ENCODE measurements at regions not wholly inside any gene's neighbourhood (a gene's known extent, or its start where the extent isn't known, plus 50 kb on each side); places are given as distances from the start of the nearest gene placed in this dataset.
"Not testable (repeated sequence)": the region's sequence is repeated elsewhere in the genome, so short reads cannot be mapped to it uniquely, and the experiment has no call there.

GRCh38 chr12:90456248-90456647 is 498.7 kb downstream of the CCER1 start:
- no peak overlapping the region for H3K4me3 ChIP-seq (ENCODE audit: low read length)
- WGBS = 92% methylated on average over 3 of the region's 3 CpGs
- H3K9me3 ChIP-seq (ENCODE audit: control insufficient read depth, low read length) = no peaks in the 10 kb centered on the region
- ATAC-seq (no peak), DNase-seq (no peak)
- intact Hi-C loops (cut with DNase I) = no loop called here
- H3K27ac ChIP-seq (ENCODE audit: low read length) = no peak overlapping the region
- H3K27me3 ChIP-seq (ENCODE audit: control insufficient read depth, insufficient read depth) = no peaks in the 10 kb centered on the region
- H3K4me1 ChIP-seq (ENCODE audit: control insufficient read depth, insufficient read depth, low read length) = no peaks in the 10 kb centered on the region

- WGBS = 68% methylated on average over 2 of the region's 2 CpGs
- Histone ChIP-seq H3K9me3 (ENCODE audit: control insufficient read depth, low read length) (no peaks in the 10 kb centered on the region), H3K27me3 (ENCODE audit: control insufficient read depth, insufficient read depth) (no peaks in the 10 kb centered on the region), H3K27ac (ENCODE audit: low read length) (no peak overlapping the region), H3K4me1 (ENCODE audit: control insufficient read depth, insufficient read depth, low read length) (no peaks in the 10 kb centered on the region), H3K4me3 (ENCODE audit: low read length) (no peak overlapping the region)
- intact Hi-C loops (cut with DNase I) = no loop called here
- ATAC-seq = no peak
- no peak for DNase-seq
Measured at GRCh38 chr12:90455756-90456155, 499.2 kb downstream of the CCER1 start.

- Histone ChIP-seq H3K4me3 (ENCODE audit: low read length) (no peak overlapping the region), H3K27me3 (ENCODE audit: control insufficient read depth, insufficient read depth) (no peaks in the 10 kb centered on the region), H3K27ac (ENCODE audit: low read length) (no peak overlapping the region), H3K4me1 (ENCODE audit: control insufficient read depth, insufficient read depth, low read length) (no peaks in the 10 kb centered on the region), H3K9me3 (ENCODE audit: control insufficient read depth, low read length) (no peaks in the 10 kb centered on the region)
- DNase-seq (no peak), ATAC-seq (no peak)
- intact Hi-C loops (cut with DNase I) = no loop called here
Measured at GRCh38 chr12:90449611-90450010, 505.4 kb downstream of the CCER1 start.

GRCh38 chr12:90443466-90443865 is 511.5 kb downstream of the CCER1 start:
- 84% methylated on average over 7 of the region's 7 CpGs for WGBS
- H3K4me1 ChIP-seq (ENCODE audit: control insufficient read depth, insufficient read depth, low read length); DNase-seq; intact Hi-C loops (cut with DNase I); H3K4me3 ChIP-seq (ENCODE audit: low read length); ATAC-seq; H3K9me3 ChIP-seq (ENCODE audit: control insufficient read depth, low read length); H3K27me3 ChIP-seq (ENCODE audit: control insufficient read depth, insufficient read depth); H3K27ac ChIP-seq (ENCODE audit: low read length): not testable (repeated sequence)

- no peak for ATAC-seq
- WGBS = 79% methylated on average over 1 of the region's 1 CpG
Measured at GRCh38 chr12:90441431-90441830, 513.5 kb downstream of the CCER1 start.

GRCh38 chr12:90428881-90429280 is 526.1 kb downstream of the CCER1 start:
- WGBS = 88% methylated on average over 3 of the region's 3 CpGs

More at GRCh38 chr12:90441431-90441830, 513.5 kb downstream of the CCER1 start:
- Histone ChIP-seq H3K27me3 (ENCODE audit: control insufficient read depth, insufficient read depth) (no peaks in the 10 kb centered on the region), H3K4me3 (ENCODE audit: low read length) (no peak overlapping the region), H3K4me1 (ENCODE audit: control insufficient read depth, insufficient read depth, low read length) (no peaks in the 10 kb centered on the region), H3K27ac (ENCODE audit: low read length) (no peak overlapping the region), H3K9me3 (ENCODE audit: control insufficient read depth, low read length) (no peaks in the 10 kb centered on the region)
- intact Hi-C loops (cut with DNase I) = no loop called here
- no peak for DNase-seq

GRCh38 chr12:90428465-90428864 is 526.5 kb downstream of the CCER1 start:
- H3K27me3 ChIP-seq (ENCODE audit: control insufficient read depth, insufficient read depth) = no peaks in the 10 kb centered on the region
- H3K9me3 ChIP-seq (ENCODE audit: control insufficient read depth, low read length) = no peaks in the 10 kb centered on the region
- H3K27ac ChIP-seq (ENCODE audit: low read length) = no peak overlapping the region
- ATAC-seq = peak in 1 of 2 donors; percentile 75
- intact Hi-C loops (cut with DNase I) = no loop called here
- no peaks in the 10 kb centered on the region for H3K4me1 ChIP-seq (ENCODE audit: control insufficient read depth, insufficient read depth, low read length)
- peak in 1 of 3 donors; percentile 26 for DNase-seq
- no peak overlapping the region for H3K4me3 ChIP-seq (ENCODE audit: low read length)
- WGBS = 73% methylated on average over 1 of the region's 1 CpG

More at GRCh38 chr12:90428881-90429280, 526.1 kb downstream of the CCER1 start:
- ATAC-seq (no peak), DNase-seq (no peak)
- no peak overlapping the region for H3K27ac ChIP-seq (ENCODE audit: low read length)
- H3K27me3 ChIP-seq (ENCODE audit: control insufficient read depth, insufficient read depth) = no peaks in the 10 kb centered on the region
- intact Hi-C loops (cut with DNase I) = no loop called here
- no peaks in the 10 kb centered on the region for H3K4me1 ChIP-seq (ENCODE audit: control insufficient read depth, insufficient read depth, low read length)
- no peaks in the 10 kb centered on the region for H3K9me3 ChIP-seq (ENCODE audit: control insufficient read depth, low read length)
- no peak overlapping the region for H3K4me3 ChIP-seq (ENCODE audit: low read length)

GRCh38 chr12:90423965-90424364 is 531.0 kb downstream of the CCER1 start:
- ATAC-seq (no peak), DNase-seq (no peak)
- intact Hi-C loops (cut with DNase I) = no loop called here
- Histone ChIP-seq H3K4me3 (ENCODE audit: low read length) (no peak overlapping the region), H3K4me1 (ENCODE audit: control insufficient read depth, insufficient read depth, low read length) (no peaks in the 10 kb centered on the region), H3K27me3 (ENCODE audit: control insufficient read depth, insufficient read depth) (no peaks in the 10 kb centered on the region), H3K27ac (ENCODE audit: low read length) (no peak overlapping the region), H3K9me3 (ENCODE audit: control insufficient read depth, low read length) (no peaks in the 10 kb centered on the region)
- 66% methylated on average over 2 of the region's 2 CpGs for WGBS

- DNase-seq = peak; percentile 7 to 48 (median 32)
- no peak for ATAC-seq
Measured at GRCh38 chr12:90410962-90411361, 544.0 kb downstream of the CCER1 start.

GRCh38 chr12:90407841-90408240 is 547.1 kb downstream of the CCER1 start:
- no peak for DNase-seq
- intact Hi-C loops (cut with DNase I) = no loop called here
- Histone ChIP-seq H3K27me3 (ENCODE audit: control insufficient read depth, insufficient read depth) (no peaks in the 10 kb centered on the region), H3K27ac (ENCODE audit: low read length) (no peak overlapping the region), H3K4me3 (ENCODE audit: low read length) (no peak overlapping the region), H3K9me3 (ENCODE audit: control insufficient read depth, low read length) (no peaks in the 10 kb centered on the region), H3K4me1 (ENCODE audit: control insufficient read depth, insufficient read depth, low read length) (no peaks in the 10 kb centered on the region)
- WGBS = 68% methylated on average over 2 of the region's 2 CpGs
- no peak for ATAC-seq

More at GRCh38 chr12:90410962-90411361, 544.0 kb downstream of the CCER1 start:
- Histone ChIP-seq H3K4me3 (ENCODE audit: low read length) (no peak overlapping the region), H3K27ac (ENCODE audit: low read length) (no peak overlapping the region), H3K4me1 (ENCODE audit: control insufficient read depth, insufficient read depth, low read length) (no peaks in the 10 kb centered on the region), H3K27me3 (ENCODE audit: control insufficient read depth, insufficient read depth) (no peaks in the 10 kb centered on the region), H3K9me3 (ENCODE audit: control insufficient read depth, low read length) (no peaks in the 10 kb centered on the region)
- WGBS = 97% methylated on average over 33 of the region's 33 CpGs
- intact Hi-C loops (cut with DNase I) = no loop called here

- Histone ChIP-seq H3K4me3 (ENCODE audit: low read length) (no peak overlapping the region), H3K9me3 (ENCODE audit: control insufficient read depth, low read length) (no peaks in the 10 kb centered on the region), H3K27me3 (ENCODE audit: control insufficient read depth, insufficient read depth) (no peaks in the 10 kb centered on the region), H3K27ac (ENCODE audit: low read length) (no peak overlapping the region), H3K4me1 (ENCODE audit: control insufficient read depth, insufficient read depth, low read length) (no peaks in the 10 kb centered on the region)
- intact Hi-C loops (cut with DNase I) = no loop called here
- DNase-seq = no peak
- no peak for ATAC-seq
Measured at GRCh38 chr12:90404071-90404470, 550.9 kb downstream of the CCER1 start.

GRCh38 chr12:90401185-90401584 is 553.8 kb downstream of the CCER1 start:
- intact Hi-C loops (cut with DNase I) = no loop called here
- Histone ChIP-seq H3K27ac (ENCODE audit: low read length) (no peak overlapping the region), H3K4me3 (ENCODE audit: low read length) (no peak overlapping the region), H3K9me3 (ENCODE audit: control insufficient read depth, low read length) (no peaks in the 10 kb centered on the region), H3K27me3 (ENCODE audit: control insufficient read depth, insufficient read depth) (no peaks in the 10 kb centered on the region), H3K4me1 (ENCODE audit: control insufficient read depth, insufficient read depth, low read length) (no peaks in the 10 kb centered on the region)
- ATAC-seq (no peak), DNase-seq (no peak)
- 95% methylated on average over 2 of the region's 2 CpGs for WGBS
